ENCODE measurements at regions not wholly inside any gene's neighbourhood (a gene's known extent, or its start where the extent isn't known, plus 50 kb on each side); places are given as distances from the start of the nearest gene placed in this dataset.

GRCh38 chr6:61592238-61592637, 693.8 kb downstream of the KHDRBS2 start:
- BruUV-seq (replicated peaks): no TSS peak
- Histone ChIP-seq H4K20me1 (ENCODE audit: insufficient read depth, low read length) (no peaks in the 10 kb centered on the region), H3K4me1 (ENCODE audit: insufficient read depth, low read length, poor library complexity, severe bottlenecking) (no peaks in the 10 kb centered on the region), H3K27ac (ENCODE audit: low read depth, low read length, poor library complexity, severe bottlenecking) (no peak overlapping the region), H3K9me3 (ENCODE audit: low read length) (no peaks in the 10 kb centered on the region), H3K9me2 (ENCODE audit: insufficient read depth, low read length) (no peaks in the 10 kb centered on the region), H2AFZ (ENCODE audit: low read length) (no peak overlapping the region), H3K4me2 (ENCODE audit: low read length) (no peak overlapping the region), H3K4me3 (ENCODE audit: low read depth, low read length, poor library complexity, severe bottlenecking) (no peak overlapping the region), H3K79me2 (ENCODE audit: insufficient read depth, low read depth, low read length) (no peaks in the 10 kb centered on the region), H3K36me3 (ENCODE audit: insufficient read depth, low read length) (no peaks in the 10 kb centered on the region)
- POLR2A ChIA-PET: no interaction called here
- DNase-seq (ENCODE audit: low spot score): no peak
- intact Hi-C loops (cut with micrococcal nuclease; ENCODE audit: unreplicated experiment): no loop called here
- CTCF ChIA-PET (ENCODE audit: unreplicated experiment): no interaction called here
- no peak for TF ChIP-seq EZH2phosphoT487 (IDR thresholded peaks at IDR 0.05; ENCODE audit: borderline replicate concordance, low read depth, low read length)
- TF ChIP-seq, protein P1, sequence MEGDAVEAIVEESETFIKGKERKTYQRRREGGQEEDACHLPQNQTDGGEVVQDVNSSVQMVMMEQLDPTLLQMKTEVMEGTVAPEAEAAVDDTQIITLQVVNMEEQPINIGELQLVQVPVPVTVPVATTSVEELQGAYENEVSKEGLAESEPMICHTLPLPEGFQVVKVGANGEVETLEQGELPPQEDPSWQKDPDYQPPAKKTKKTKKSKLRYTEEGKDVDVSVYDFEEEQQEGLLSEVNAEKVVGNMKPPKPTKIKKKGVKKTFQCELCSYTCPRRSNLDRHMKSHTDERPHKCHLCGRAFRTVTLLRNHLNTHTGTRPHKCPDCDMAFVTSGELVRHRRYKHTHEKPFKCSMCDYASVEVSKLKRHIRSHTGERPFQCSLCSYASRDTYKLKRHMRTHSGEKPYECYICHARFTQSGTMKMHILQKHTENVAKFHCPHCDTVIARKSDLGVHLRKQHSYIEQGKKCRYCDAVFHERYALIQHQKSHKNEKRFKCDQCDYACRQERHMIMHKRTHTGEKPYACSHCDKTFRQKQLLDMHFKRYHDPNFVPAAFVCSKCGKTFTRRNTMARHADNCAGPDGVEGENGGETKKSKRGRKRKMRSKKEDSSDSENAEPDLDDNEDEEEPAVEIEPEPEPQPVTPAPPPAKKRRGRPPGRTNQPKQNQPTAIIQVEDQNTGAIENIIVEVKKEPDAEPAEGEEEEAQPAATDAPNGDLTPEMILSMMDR (conservative IDR thresholded peaks at IDR 0.05; ENCODE audit: low read length): no peak

DNA sequence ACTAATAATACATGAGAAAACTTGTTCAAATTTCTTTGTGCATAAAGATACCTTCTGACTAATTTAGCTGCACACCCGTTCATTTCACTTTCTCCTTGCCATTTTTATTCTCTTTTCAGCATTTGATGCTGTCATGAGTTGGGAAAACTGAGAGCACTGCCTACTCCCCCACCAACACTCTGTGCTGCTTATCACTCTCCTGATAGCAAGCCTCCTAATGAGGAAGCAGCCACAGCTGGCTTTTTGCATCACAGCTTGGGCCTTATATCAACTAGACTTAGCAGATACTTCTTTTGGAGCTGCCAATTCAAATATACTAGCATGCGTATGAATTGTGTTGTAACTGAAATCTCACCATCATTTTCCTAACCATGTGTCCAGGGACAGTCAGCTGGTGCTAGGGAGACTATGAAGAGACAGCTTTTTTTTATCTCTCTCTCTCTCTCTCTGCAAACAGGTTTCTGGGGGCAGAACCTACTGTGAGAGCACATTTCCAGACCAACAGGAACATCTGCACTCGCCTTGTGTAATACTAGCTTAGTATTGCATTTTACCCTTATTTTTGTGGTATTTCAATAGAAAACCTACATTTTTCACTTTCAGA, 699.0 kb downstream of the KHDRBS2 start:
- BruUV-seq (replicated peaks): no TSS peak
- Histone ChIP-seq H3K4me3 (ENCODE audit: low read depth, low read length, poor library complexity, severe bottlenecking) (no peak overlapping the region), H2AFZ (ENCODE audit: low read length) (no peak overlapping the region), H3K36me3 (ENCODE audit: insufficient read depth, low read length) (no peaks in the 10 kb centered on the region), H3K9me3 (ENCODE audit: low read length) (no peaks in the 10 kb centered on the region), H3K4me2 (ENCODE audit: low read length) (no peak overlapping the region), H3K79me2 (ENCODE audit: insufficient read depth, low read depth, low read length) (no peaks in the 10 kb centered on the region), H3K9me2 (ENCODE audit: insufficient read depth, low read length) (no peaks in the 10 kb centered on the region), H3K4me1 (ENCODE audit: insufficient read depth, low read length, poor library complexity, severe bottlenecking) (no peaks in the 10 kb centered on the region), H3K27ac (ENCODE audit: low read depth, low read length, poor library complexity, severe bottlenecking) (no peak overlapping the region), H4K20me1 (ENCODE audit: insufficient read depth, low read length) (no peaks in the 10 kb centered on the region)
- CTCF ChIA-PET (ENCODE audit: unreplicated experiment): no interaction called here
- POLR2A ChIA-PET: no interaction called here
- no peak for DNase-seq (ENCODE audit: low spot score)
- intact Hi-C loops (cut with micrococcal nuclease; ENCODE audit: unreplicated experiment): no loop called here
- TF ChIP-seq, protein P1 (conservative IDR thresholded peaks at IDR 0.05; ENCODE audit: low read length): no peak
- no peak for TF ChIP-seq EZH2phosphoT487 (IDR thresholded peaks at IDR 0.05; ENCODE audit: borderline replicate concordance, low read depth, low read length)

DNA sequence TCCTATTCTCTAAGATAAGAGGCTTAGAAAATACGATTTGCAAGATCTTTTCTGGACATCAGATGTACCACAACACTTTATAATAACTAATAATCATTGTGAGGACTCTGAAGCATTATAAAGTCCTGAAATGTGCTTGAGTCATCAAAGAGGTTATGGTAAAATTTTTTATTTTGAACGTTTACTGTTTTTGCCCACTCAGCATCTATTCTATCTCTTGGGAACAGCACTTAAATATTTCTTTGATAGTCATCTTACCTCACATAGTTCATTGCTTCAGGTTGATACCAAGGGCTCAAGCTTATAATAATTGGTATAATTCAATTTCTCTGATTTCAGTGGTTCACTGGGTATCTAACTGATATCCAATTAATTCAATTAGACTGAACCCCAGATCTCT, 700.5 kb downstream of the KHDRBS2 start:
- H3K9me2 ChIP-seq (ENCODE audit: insufficient read depth, low read length): no peaks in the 10 kb centered on the region
- H3K79me2 ChIP-seq (ENCODE audit: insufficient read depth, low read depth, low read length): no peaks in the 10 kb centered on the region
- intact Hi-C loops (cut with micrococcal nuclease; ENCODE audit: unreplicated experiment): no loop called here
- H3K36me3 ChIP-seq (ENCODE audit: insufficient read depth, low read length): no peaks in the 10 kb centered on the region
- ChIA-PET POLR2A (no interaction called here), CTCF (ENCODE audit: unreplicated experiment) (no interaction called here)
- H3K9me3 ChIP-seq (ENCODE audit: low read length): no peaks in the 10 kb centered on the region
- no peak overlapping the region for H3K4me2 ChIP-seq (ENCODE audit: low read length)
- H2AFZ ChIP-seq (ENCODE audit: low read length): no peak overlapping the region
- BruUV-seq (replicated peaks): no TSS peak
- TF ChIP-seq, protein P1 (conservative IDR thresholded peaks at IDR 0.05; ENCODE audit: low read length): no peak
- no peak for DNase-seq (ENCODE audit: low spot score)
- H3K27ac ChIP-seq (ENCODE audit: low read depth, low read length, poor library complexity, severe bottlenecking): no peak overlapping the region
- no peak overlapping the region for H3K4me3 ChIP-seq (ENCODE audit: low read depth, low read length, poor library complexity, severe bottlenecking)
- H3K4me1 ChIP-seq (ENCODE audit: insufficient read depth, low read length, poor library complexity, severe bottlenecking): no peaks in the 10 kb centered on the region
- H4K20me1 ChIP-seq (ENCODE audit: insufficient read depth, low read length): no peaks in the 10 kb centered on the region
